ENCODE measurements at regions not wholly inside any gene's neighbourhood (a gene's known extent, or its start where the extent isn't known, plus 50 kb on each side); places are given as distances from the start of the nearest gene placed in this dataset.

- no peak for TF ChIP-seq PATZ1 (CRISPR knock-in tag; IDR thresholded peaks at IDR 0.05; ENCODE audit: borderline replicate concordance)
- no peak for TF ChIP-seq RARB (CRISPR knock-in tag; IDR thresholded peaks at IDR 0.05)
- no peak for TF ChIP-seq ZFP30 (CRISPR knock-in tag; IDR thresholded peaks at IDR 0.05)
These were observed 89.2 kb downstream of the ETS2 start (continued) for GRCh38 chr21:38894899-38895298.

- no peak for ATAC-seq
- no peak for TF ChIP-seq ZC3H10 (CRISPR knock-in tag; IDR thresholded peaks at IDR 0.05)
- no peak for TF ChIP-seq CSDC2 (CRISPR knock-in tag; IDR thresholded peaks at IDR 0.05)
- TF ChIP-seq ESRRG (CRISPR knock-in tag; IDR thresholded peaks at IDR 0.05) = no peak
- TF ChIP-seq ZNF8 (CRISPR knock-in tag; IDR thresholded peaks at IDR 0.05) = no peak
- no peak for TF ChIP-seq CREB5 (CRISPR knock-in tag; IDR thresholded peaks at IDR 0.05; ENCODE audit: low read depth)
- TF ChIP-seq CSRNP3 (CRISPR knock-in tag; IDR thresholded peaks at IDR 0.05) = no peak
- TF ChIP-seq POU6F1 (CRISPR knock-in tag; IDR thresholded peaks at IDR 0.05; ENCODE audit: borderline replicate concordance, low read depth) = no peak
- TF ChIP-seq OSR1 (CRISPR knock-in tag; IDR thresholded peaks at IDR 0.05) = no peak
- TF ChIP-seq TCF4 (CRISPR knock-in tag; IDR thresholded peaks at IDR 0.05; ENCODE audit: borderline replicate concordance) = no peak
- TF ChIP-seq ZFP3 (CRISPR knock-in tag; IDR thresholded peaks at IDR 0.05) = no peak
- no peak for TF ChIP-seq GLIS3 (CRISPR knock-in tag; IDR thresholded peaks at IDR 0.05)
- TF ChIP-seq RARB (CRISPR knock-in tag; IDR thresholded peaks at IDR 0.05) = no peak
- TF ChIP-seq SNAI2 (CRISPR knock-in tag; IDR thresholded peaks at IDR 0.05) = no peak
These were observed 83.3 kb downstream of the ETS2 start for GRCh38 chr21:38888991-38889561.

GRCh38 chr21:38887749-38888148 lies 82.0 kb downstream of the ETS2 start:
- ATAC-seq = no peak
- TF ChIP-seq CSRNP3 (CRISPR knock-in tag; IDR thresholded peaks at IDR 0.05) (no peak), CSDC2 (CRISPR knock-in tag; IDR thresholded peaks at IDR 0.05) (no peak), GLIS3 (CRISPR knock-in tag; IDR thresholded peaks at IDR 0.05) (no peak), ZC3H10 (CRISPR knock-in tag; IDR thresholded peaks at IDR 0.05) (no peak), OSR1 (CRISPR knock-in tag; IDR thresholded peaks at IDR 0.05) (no peak), SNAI2 (CRISPR knock-in tag; IDR thresholded peaks at IDR 0.05) (no peak), ZFP30 (CRISPR knock-in tag; IDR thresholded peaks at IDR 0.05) (no peak), TOX (CRISPR knock-in tag; IDR thresholded peaks at IDR 0.05; ENCODE audit: borderline replicate concordance) (no peak), CREB5 (CRISPR knock-in tag; IDR thresholded peaks at IDR 0.05; ENCODE audit: low read depth) (no peak), ARNTL (CRISPR knock-in tag; IDR thresholded peaks at IDR 0.05; ENCODE audit: borderline replicate concordance, low read depth) (no peak), TCF4 (CRISPR knock-in tag; IDR thresholded peaks at IDR 0.05; ENCODE audit: borderline replicate concordance) (no peak), BACH2 (CRISPR knock-in tag; IDR thresholded peaks at IDR 0.05; ENCODE audit: borderline replicate concordance) (no peak), PPARA (CRISPR knock-in tag; IDR thresholded peaks at IDR 0.05; ENCODE audit: borderline replicate concordance) (no peak), ZNF565 (CRISPR knock-in tag; conservative IDR thresholded peaks at IDR 0.05; ENCODE audit: low read depth) (no peak)
